Epidermal melanocyte (primary cell): ENCODE measurements at regions not wholly inside any gene's neighbourhood (a gene's known extent, or its start where the extent isn't known, plus 50 kb on each side); places are given as distances from the start of the nearest gene placed in this dataset.

Experiments
- DNase-seq: peaks from one replicate; pipeline ENCODE4 v3.0.0; 2011; ENCODE audit warnings: low spot score; ENCODE audit not compliant: insufficient read length

- no peak for DNase-seq
Observed at GRCh38 chr2:106706283-106706682, 179.7 kb downstream of the ST6GAL2 start.

GRCh38 chr2:106708209-106708608 lies 177.8 kb downstream of the ST6GAL2 start:
- no peak for DNase-seq

DNA sequence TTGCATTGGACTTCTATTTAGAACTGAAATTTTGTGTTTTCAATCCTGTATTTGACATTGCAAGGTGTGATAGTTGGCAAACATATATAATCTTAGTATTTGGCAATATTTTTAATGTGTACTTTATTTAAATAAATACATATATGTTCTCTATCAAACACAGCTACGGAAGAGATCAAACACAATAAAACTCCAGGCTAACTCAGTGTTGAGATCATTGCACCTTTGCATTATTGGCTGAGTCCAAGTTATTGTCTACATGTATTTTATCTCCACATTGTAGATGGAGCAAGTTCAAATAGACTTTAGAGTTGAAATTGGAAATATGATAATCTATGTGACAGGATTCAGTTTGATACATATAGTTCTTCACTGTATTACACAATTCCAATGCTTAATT lies 176.7 kb downstream of the ST6GAL2 start:
- no peak for DNase-seq

DNA sequence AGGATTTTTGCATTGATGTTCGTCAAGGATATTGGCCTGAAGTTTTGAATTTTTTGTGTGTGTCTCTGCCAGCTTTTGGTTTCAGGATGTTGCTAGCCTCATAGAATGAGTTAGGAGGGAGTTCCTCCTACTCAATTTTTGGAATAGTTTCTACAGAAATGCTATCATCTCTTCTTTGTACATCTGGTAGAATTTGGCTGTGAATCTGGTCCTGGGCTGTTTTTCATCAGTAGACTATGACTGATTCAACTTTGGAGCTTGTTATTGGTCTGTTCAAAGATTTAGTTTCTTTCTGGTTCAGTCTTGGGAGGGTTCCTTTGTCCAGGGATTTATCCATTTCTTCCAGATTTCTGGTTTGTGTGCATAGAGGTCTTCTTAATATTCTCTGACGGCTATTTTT lies 166.7 kb downstream of the ST6GAL2 start:
- no peak for DNase-seq

DNA sequence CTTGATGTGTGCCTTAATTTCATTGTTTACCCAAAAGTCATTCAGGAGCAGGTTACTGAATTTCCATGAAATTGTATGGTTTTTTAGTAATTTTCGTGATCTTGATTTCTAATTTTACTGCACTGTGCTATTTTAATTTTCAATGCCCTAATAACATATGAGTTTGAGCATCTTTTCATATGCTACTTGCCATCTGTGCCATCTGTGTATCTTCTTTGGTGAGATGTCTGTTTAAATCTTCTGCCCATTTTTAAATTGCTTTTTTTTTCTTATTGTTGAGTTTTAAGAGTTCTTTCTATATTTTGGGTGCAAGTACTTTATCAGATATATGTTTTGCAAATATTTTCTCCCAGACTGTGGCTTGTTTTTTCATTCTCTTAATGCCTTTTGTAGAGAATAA lies 165.9 kb downstream of the ST6GAL2 start:
- DNase-seq: no peak

- no peak for DNase-seq
Observed at GRCh38 chr2:106724301-106724794, 161.6 kb downstream of the ST6GAL2 start.

DNA sequence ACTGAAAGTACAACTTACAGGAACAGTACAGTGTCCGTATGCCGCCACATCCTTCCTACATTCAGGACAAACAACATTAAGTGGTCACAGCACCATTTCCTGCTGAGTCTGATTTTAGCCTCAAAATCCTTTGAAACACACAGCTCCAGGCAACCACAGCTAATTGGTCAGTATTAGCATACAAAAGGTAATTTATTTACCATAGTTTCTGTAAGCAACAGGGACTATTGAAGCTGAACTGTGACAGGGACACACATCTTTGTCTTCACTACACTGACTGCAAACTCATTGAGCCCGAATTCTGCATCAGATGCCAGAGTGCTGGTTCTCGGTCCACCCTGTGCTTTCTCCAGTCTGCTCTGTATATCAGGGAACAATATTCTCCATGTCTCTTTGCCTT lies 151.8 kb downstream of the ST6GAL2 start:
- no peak for DNase-seq

GRCh38 chr2:106735807-106736206 lies 150.2 kb downstream of the ST6GAL2 start:
- no peak for DNase-seq

DNA sequence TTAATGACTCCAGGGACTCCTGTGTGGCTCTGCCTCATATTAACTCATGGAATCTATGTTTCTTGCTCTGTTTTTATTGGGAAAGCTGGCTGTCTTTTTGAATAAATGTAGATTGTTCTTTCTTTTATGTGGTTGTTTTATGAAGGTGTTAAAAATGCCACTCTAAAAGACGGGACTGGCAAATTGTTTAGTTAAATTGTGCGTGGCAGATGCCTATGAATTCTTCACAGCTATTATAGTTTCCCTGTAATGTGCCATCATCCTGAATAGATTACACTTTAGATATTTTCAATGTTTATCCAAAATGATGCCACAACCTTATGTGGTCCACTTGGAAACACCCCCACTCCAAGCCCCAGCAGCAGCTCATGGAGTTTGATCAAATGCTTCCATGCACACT lies 149.7 kb downstream of the ST6GAL2 start:
- DNase-seq: no peak

DNA sequence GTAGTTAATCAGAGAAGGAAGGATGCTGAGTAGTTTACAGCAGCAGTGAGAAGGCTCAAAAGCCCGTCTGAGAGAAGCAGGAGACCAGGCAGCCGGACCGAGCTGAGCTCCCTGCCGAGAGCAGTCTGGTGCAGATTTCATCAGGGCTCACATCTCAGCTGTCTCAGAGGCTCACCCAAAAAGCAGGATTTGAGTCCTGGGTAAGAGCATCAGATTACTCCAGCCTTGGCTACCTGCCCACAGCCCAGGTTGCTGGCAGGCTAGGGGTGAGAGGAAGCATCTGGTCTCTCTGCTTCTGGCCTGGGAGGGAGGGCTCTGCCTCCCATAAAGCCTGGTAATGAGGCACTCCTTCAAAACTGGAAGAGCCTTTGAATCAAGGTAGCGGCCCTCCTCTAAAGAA lies 140.5 kb downstream of the ST6GAL2 start:
- DNase-seq: no peak

GRCh38 chr2:106749823-106750222 lies 136.1 kb downstream of the ST6GAL2 start:
- no peak for DNase-seq
